ENCODE measurements at regions not wholly inside any gene's neighbourhood (a gene's known extent, or its start where the extent isn't known, plus 50 kb on each side); places are given as distances from the start of the nearest gene placed in this dataset.

GRCh38 chr10:6787718-6788117 lies 207.6 kb upstream of the PRKCQ start:
- TF ChIP-seq CTCF (IDR thresholded peaks at IDR 0.05 in 8 of 11, conservative IDR thresholded peaks at IDR 0.05 in 3 of 11) (no peak), POLR2AphosphoS5 (IDR thresholded peaks at IDR 0.05) (no peak), POLR2A (IDR thresholded peaks at IDR 0.05) (no peak)
